ENCODE measurements at regions not wholly inside any gene's neighbourhood (a gene's known extent, or its start where the extent isn't known, plus 50 kb on each side); places are given as distances from the start of the nearest gene placed in this dataset.

DNA sequence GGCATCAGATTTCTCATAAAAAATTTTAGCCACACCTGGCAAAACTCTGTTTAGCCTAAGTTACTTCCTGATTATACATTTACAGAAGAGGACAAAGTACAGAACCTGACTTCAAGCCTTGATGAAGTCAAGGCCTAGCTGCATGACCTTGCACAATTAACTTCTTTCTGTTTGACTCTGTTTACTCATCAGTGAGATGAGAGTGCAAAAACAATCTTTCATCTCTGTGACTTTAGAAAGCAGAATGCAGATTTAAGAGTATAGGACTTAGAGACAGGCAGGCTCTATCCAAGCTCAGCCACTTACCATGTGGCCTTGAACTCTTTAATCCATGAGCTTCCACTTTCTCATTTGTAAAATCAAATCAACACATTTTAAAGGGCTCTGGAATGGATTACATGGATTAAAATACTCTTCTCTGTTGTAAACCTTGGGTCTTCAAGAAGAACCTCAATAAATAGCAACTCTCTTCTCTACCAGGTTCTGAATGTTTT lies 1178.9 kb downstream of the FLRT2 start:
- no peak for DNase-seq (ENCODE audit: low read depth)
- no peak overlapping the region for H3K4me3 ChIP-seq (ENCODE audit: low read depth, low read length)

DNA sequence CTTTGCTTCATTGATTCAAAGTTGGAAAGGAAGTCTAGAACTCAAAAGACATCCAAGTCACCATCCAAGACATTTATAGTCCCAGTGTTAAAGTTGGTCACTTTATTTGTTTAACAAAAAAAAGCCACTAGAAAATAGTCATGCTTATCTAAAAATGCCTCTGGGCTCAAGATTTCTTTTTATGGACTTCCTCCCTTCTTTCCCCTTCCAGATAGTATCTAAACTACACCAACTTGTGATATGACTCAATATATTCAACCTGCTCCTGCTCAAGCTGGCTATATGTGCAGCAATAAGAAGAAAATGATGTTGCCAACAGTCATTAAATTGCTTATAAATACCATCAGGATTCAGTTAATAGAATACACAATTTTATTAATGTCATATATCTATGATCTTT lies 1177.1 kb downstream of the FLRT2 start:
- H3K4me3 ChIP-seq (ENCODE audit: low read depth, low read length) = no peak overlapping the region
- DNase-seq (ENCODE audit: low read depth) = no peak

DNA sequence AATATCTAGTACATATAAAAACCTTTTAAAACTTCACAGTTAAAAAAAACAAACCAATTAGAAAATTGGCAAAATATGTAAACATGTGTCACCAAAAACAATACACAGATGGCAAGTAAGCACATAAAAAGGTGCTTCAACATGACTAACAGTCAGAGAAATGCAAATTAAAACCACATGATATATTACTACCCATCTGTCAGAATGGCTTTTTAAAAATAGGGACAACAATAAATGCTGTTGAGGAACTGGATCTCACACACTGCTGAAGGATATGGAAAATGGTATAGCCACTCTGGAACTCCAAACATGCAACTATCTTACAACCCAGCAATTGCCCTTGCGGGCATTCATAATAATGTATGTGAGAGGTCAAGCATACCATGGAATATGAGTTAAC lies 1153.6 kb downstream of the FLRT2 start:
- H3K4me3 ChIP-seq (ENCODE audit: low read depth, low read length) = no peak overlapping the region
- no peak for DNase-seq (ENCODE audit: low read depth)

- DNase-seq (ENCODE audit: low read depth) = no peak
- no peak overlapping the region for H3K4me3 ChIP-seq (ENCODE audit: low read depth, low read length)
Measured at GRCh38 chr14:86675059-86675458, 1145.1 kb downstream of the FLRT2 start.

DNA sequence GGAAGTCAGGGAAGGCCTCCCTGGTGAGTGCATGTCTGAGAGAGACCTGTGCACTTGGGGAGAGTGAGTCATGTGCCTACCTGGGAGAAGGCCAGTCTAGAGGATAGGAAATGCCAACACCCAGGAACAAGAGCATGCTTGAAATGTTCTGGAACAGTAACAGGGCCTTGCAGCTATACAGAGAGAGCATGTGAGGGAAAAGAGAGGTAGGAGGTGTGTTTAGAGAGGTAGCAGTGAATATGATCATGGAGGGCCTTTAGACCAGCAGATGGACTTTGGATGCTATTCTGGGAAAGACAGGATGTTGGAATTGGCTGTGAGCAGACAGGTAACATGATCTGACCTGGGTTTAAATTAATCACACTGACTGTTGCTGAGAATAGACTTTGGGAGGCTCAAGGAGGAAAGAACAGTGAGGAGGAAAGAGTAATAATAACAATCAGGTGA lies 1143.6 kb downstream of the FLRT2 start:
- DNase-seq (ENCODE audit: low read depth) = no peak
- no peak overlapping the region for H3K4me3 ChIP-seq (ENCODE audit: low read depth, low read length)

DNA sequence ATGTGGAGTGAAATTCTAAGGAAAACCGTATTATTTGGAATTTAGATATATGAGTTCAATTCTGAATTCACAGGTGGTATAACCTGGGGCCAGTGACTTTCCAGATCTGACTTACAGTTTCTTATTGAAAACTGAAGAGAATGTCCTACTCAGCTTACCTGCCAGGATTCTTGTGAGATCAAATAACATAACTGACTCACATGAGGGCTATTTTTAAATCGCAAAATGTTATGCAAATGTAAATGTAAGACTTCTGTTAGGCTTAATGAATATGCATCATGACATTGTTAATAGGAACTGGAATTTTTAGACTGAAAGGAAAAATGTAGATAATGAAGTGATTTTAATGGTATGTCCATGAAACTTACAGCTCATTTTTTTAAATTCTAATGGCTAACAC lies 1142.1 kb downstream of the FLRT2 start:
- no peak for DNase-seq (ENCODE audit: low read depth)
- no peak overlapping the region for H3K4me3 ChIP-seq (ENCODE audit: low read depth, low read length)

- no peak overlapping the region for H3K4me3 ChIP-seq (ENCODE audit: low read depth, low read length)
Measured at GRCh38 chr14:86665975-86666374, 1136.0 kb downstream of the FLRT2 start.

GRCh38 chr14:86662334-86662733 lies 1132.4 kb downstream of the FLRT2 start:
- H3K4me3 ChIP-seq (ENCODE audit: low read depth, low read length) = no peak overlapping the region
- no peak for DNase-seq (ENCODE audit: low read depth)

More at GRCh38 chr14:86665975-86666374, 1136.0 kb downstream of the FLRT2 start:
- no peak for DNase-seq (ENCODE audit: low read depth)

DNA sequence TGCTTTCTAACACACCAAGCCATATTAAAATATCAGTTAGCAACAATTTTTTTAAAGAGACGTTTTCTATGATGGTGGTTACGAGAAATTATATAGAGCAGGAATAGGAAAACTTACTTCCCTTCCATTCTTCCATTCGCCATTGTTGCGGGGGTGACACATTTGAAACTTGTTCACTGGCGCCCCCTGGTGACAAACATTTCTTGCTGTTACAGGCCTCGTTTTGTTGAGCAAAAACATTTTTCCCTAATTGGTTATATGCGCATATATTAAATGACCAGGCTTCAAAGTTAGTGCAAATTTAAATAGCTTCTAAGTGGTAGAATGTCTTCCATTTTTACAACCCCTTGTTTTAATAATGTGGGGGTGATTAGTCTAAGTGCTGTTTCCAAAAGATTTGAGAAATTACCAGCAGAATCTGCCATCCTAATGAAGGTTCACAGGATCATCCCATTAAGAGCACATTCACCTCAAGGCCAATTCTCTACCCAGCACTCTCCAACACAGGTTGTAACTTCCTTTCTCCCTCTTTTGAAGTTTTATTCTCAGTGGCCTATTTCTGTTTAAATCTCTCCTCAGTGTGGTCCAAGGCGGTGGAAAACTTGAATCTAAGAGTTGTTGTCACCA lies 1124.7 kb downstream of the FLRT2 start:
- H3K4me3 ChIP-seq (ENCODE audit: low read depth, low read length) = no peak overlapping the region
- no peak for DNase-seq (ENCODE audit: low read depth)

DNA sequence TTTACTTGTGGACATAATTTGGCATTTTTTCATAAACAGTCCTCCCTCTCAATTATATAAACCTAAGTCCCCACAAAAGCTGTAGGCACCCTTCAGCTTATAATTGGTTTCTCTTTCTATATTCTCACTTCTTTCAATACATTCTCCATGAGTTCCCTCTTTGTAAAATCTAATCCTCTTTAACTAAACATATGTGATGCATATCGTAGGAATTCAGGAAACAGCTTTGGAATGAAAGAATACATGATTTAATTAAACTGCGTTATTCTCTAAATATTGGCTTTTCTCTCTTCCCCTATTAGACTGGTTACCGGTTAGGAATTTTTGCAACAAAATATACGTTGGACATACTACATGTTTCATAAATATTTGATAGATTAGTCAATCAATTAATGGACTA lies 1122.6 kb downstream of the FLRT2 start:
- H3K4me3 ChIP-seq (ENCODE audit: low read depth, low read length) = no peak overlapping the region
- no peak for DNase-seq (ENCODE audit: low read depth)

DNA sequence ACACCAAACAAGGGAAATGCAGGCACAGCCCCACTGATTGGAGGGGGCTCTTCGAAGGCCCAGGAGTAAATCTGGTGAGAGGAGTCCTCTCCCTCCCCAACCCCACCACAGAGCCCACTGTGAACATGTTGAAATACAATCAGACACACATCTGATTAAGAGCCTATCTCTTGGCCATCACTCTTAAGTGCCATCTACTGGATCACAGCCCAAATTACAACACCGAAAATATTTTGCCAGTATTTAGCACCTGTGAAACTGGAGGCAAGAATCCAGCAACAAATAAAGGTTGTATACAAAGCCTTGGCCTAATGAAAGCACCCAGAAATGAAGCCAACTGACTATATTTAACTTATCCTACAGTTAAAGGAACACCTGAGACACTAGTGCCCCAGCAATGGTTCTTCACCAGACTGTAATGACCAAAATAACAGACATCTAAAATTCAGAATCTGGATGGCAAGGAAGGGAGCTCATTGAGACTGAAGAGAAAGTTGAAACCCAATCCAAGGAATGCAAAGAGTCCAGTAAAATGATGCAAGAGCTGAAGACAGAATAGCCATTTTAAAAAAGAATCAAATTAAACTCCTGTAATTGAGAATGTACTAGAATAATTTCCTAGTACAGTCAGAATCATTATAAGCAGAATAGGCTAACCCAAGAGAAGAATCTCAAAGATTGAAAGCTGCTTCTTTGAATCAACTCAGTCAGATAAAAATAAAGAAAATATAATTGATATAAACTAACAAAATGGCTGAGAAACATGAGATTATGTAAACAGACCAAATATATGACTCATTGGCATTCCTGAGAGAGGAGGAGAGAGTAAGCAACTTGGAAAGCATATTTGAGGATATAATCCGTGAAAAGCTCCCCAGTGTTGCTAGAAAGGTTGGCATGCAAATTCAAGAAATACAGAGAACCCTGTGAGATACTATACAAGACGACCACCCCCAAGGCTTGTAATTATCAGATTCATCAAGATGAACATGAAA lies 1117.0 kb downstream of the FLRT2 start:
- no peak overlapping the region for H3K4me3 ChIP-seq (ENCODE audit: low read depth, low read length)
- DNase-seq (ENCODE audit: low read depth) = no peak

GRCh38 chr14:86646125-86646524 lies 1116.2 kb downstream of the FLRT2 start:
- no peak for DNase-seq (ENCODE audit: low read depth)

DNA sequence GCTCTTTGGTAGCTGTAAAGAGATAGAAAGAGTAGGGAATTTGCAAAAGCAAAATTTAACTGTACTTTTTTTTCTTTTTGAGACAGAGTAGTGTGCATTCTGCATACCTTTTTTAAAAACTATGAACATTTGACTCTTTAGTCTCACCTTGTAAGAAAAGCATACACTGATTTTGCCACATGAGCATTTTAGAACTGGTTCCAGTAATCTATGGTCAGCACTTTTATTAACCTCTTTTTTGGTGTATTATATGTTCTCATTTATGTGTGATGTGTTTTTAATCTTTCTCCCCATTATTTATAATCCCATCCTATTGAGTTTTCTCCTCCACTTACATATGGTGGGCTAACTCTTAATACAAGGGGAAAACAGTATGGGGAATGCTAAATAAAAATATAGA lies 1111.4 kb downstream of the FLRT2 start:
- DNase-seq (ENCODE audit: low read depth) = no peak
- no peak overlapping the region for H3K4me3 ChIP-seq (ENCODE audit: low read depth, low read length)

More at GRCh38 chr14:86646125-86646524, 1116.2 kb downstream of the FLRT2 start:
- H3K4me3 ChIP-seq (ENCODE audit: low read depth, low read length) = no peak overlapping the region

DNA sequence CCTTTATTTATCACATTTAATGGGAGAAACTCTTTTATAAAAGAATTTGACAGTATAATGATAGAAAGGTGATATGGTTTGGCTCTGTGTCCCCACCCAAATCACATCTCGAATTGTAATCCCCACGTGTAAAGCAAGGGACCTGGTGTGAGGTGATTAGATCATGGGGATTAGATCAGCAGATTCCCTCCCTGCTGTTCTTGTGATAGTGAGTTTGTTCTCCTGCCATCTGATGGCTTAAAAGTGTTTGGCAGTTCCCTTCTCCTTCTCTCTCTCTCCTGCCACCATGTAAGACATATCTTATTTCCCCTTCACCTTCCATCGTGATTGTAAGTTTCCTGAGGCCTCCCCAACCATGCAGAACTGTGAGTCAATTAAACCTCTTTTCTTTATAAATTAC lies 1110.3 kb downstream of the FLRT2 start:
- no peak for DNase-seq (ENCODE audit: low read depth)
- no peak overlapping the region for H3K4me3 ChIP-seq (ENCODE audit: low read depth, low read length)

GRCh38 chr14:86639666-86640065 lies 1109.7 kb downstream of the FLRT2 start:
- no peak for DNase-seq (ENCODE audit: low read depth)
- H3K4me3 ChIP-seq (ENCODE audit: low read depth, low read length) = no peak overlapping the region

DNA sequence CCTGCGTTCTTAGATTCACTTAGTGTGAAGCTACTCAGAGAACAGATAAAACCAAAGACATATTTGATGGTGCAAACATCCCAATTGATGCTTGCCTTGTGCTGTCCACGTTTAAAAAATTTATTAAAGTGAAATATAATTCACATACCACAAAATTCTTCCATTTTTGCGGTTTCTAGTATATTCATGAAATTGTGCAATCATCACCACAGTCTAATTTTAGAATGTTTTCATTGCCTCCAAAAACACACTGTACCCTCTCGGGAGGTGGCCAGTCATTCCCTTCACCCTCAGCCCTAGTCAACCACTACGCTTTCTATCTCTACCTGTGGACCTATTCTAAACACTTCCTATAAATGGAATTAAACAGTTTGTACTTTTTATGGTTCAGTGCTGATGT lies 1109.2 kb downstream of the FLRT2 start:
- DNase-seq (ENCODE audit: low read depth) = no peak
- H3K4me3 ChIP-seq (ENCODE audit: low read depth, low read length) = no peak overlapping the region

- DNase-seq (ENCODE audit: low read depth) = no peak
- H3K4me3 ChIP-seq (ENCODE audit: low read depth, low read length) = no peak overlapping the region
Measured at GRCh38 chr14:86627080-86627479, 1097.1 kb downstream of the FLRT2 start.

DNA sequence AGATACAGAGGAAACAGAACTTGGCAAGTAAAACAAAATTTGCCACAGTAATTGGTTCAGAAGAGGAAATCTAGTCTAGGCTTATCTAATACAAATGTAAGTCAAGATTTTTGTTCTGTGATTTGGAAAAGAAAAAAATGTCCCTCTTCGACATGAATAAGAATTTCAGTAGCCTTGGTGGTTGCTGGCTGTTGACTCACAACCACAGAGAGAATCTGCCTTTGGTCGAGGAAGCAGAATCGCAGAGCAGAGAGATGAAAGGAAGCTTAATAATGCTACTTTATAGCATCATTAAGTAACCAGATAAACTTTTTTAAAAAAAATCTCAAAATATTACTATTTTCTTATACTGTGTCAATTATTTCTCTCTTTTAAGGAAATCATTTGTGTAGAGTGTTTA lies 1096.6 kb downstream of the FLRT2 start:
- DNase-seq (ENCODE audit: low read depth) = no peak
- H3K4me3 ChIP-seq (ENCODE audit: low read depth, low read length) = no peak overlapping the region

- no peak for DNase-seq (ENCODE audit: low read depth)
- no peak overlapping the region for H3K4me3 ChIP-seq (ENCODE audit: low read depth, low read length)
Measured at GRCh38 chr14:86625637-86626036, 1095.7 kb downstream of the FLRT2 start.

- DNase-seq (ENCODE audit: low read depth) = no peak
- no peak overlapping the region for H3K4me3 ChIP-seq (ENCODE audit: low read depth, low read length)
Measured at GRCh38 chr14:86619726-86620125, 1089.8 kb downstream of the FLRT2 start.

DNA sequence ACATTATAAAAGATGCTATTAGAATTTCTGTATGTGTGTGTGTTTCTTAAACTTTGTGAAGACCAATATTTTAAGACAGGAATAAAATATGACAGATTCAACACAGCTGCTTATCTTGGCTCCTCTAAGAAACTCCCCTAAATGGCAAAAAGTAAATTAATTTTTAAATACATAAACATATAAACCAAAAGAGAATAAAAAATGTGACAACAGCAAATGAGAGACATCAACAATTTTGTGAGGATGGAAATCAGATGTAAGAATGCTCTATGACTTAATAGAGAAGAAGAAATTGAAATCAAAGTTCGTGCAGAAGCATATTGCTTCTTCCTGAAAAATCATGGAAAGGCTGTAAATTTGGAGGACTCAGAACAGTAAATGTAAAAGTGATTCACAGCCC lies 1083.8 kb downstream of the FLRT2 start:
- no peak overlapping the region for H3K4me3 ChIP-seq (ENCODE audit: low read depth, low read length)
- DNase-seq (ENCODE audit: low read depth) = no peak

Measured in skeletal muscle cell (primary cell).